GM12878 (cell line): ENCODE measurements at regions not wholly inside any gene's neighbourhood (a gene's known extent, or its start where the extent isn't known, plus 50 kb on each side); places are given as distances from the start of the nearest gene placed in this dataset.

ENCODE experiments used
- NR2C2 ChIP-seq: IDR thresholded peaks from 2 replicates; pipeline ENCODE4 v1.6.1; 2011; ENCODE audit warnings: borderline replicate concordance, low read depth; ENCODE audit not compliant: control insufficient read depth, insufficient read length
- POLR2A ChIP-seq: IDR thresholded peaks from 2 replicates; pipeline ENCODE4 v1.6.1; 2011; ENCODE audit warnings: low read depth, mild to moderate bottlenecking, low read length
- ZNF384 ChIP-seq: IDR thresholded peaks from 2 replicates; pipeline ENCODE4 v1.6.1; 2012; ENCODE audit warnings: low read depth, mild to moderate bottlenecking, low read length, improper control_type of control experiment, borderline replicate concordance
- TF ChIP-seq, protein P1 (sequence below): IDR thresholded peaks from 2 replicates; pipeline ENCODE4 v1.6.1; 2011; ENCODE audit warnings: low read depth, mild to moderate bottlenecking, low read length, moderate library complexity, borderline replicate concordance; ENCODE audit errors: extremely low read depth
- TF ChIP-seq, protein P2 (sequence below), 3 experiments: IDR thresholded peaks in 2 of 3; conservative IDR thresholded peaks in 1 of 3; 2 replicates each; pipeline ENCODE4 v1.5.1; 2011; ENCODE audit warnings: low read depth in 3 of 3, low read length in 3 of 3, mild to moderate bottlenecking in 3 of 3, control low read depth in 2 of 3, moderate library complexity in 2 of 3, inconsistent platforms in 1 of 3, mixed read lengths in 1 of 3; ENCODE audit not compliant: control insufficient read depth in 2 of 3, insufficient read depth in 1 of 3; ENCODE audit errors: extremely low read depth in 1 of 3
- TF ChIP-seq, protein P3 (sequence below): IDR thresholded peaks from 2 replicates; pipeline ENCODE4 v1.6.1; 2012; ENCODE audit warnings: low read depth, low read length, improper control_type of control experiment
- TF ChIP-seq, protein P4 (sequence below): fragments of 450-650 bp; IDR thresholded peaks from 2 replicates; pipeline ENCODE4 v1.6.1; 2017; ENCODE audit warnings: mild to moderate bottlenecking, moderate library complexity
- TF ChIP-seq, protein P5 (sequence below): fragments of 450-650 bp; IDR thresholded peaks from 2 replicates; pipeline ENCODE4 v1.6.1; 2018; ENCODE audit warnings: borderline replicate concordance, mild to moderate bottlenecking; ENCODE audit not compliant: partially characterized antibody

DNA sequence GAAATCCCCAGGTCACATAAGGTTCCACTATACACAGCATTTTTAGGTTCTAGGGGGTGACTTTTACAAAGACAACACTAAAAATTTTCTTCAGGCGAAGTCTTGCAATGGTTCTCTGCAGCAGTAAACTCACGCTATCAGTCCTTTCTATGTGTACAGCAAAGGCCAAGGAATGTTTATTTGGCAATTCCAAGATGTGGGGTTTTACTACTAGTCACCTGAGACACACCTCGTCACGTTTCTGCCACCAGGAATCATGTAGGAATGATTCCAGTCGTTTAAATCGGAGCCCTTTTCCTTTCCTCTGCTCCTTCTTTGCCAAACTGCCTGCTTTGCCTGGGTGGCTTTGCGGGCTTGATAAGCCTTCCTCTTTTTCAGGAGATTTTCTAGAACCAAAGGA is 75.9 kb upstream of the ENPEP start:
- TF ChIP-seq, protein P1, sequence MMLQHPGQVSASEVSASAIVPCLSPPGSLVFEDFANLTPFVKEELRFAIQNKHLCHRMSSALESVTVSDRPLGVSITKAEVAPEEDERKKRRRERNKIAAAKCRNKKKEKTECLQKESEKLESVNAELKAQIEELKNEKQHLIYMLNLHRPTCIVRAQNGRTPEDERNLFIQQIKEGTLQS = no peak
- TF ChIP-seq, protein P2, sequence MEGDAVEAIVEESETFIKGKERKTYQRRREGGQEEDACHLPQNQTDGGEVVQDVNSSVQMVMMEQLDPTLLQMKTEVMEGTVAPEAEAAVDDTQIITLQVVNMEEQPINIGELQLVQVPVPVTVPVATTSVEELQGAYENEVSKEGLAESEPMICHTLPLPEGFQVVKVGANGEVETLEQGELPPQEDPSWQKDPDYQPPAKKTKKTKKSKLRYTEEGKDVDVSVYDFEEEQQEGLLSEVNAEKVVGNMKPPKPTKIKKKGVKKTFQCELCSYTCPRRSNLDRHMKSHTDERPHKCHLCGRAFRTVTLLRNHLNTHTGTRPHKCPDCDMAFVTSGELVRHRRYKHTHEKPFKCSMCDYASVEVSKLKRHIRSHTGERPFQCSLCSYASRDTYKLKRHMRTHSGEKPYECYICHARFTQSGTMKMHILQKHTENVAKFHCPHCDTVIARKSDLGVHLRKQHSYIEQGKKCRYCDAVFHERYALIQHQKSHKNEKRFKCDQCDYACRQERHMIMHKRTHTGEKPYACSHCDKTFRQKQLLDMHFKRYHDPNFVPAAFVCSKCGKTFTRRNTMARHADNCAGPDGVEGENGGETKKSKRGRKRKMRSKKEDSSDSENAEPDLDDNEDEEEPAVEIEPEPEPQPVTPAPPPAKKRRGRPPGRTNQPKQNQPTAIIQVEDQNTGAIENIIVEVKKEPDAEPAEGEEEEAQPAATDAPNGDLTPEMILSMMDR (IDR thresholded peaks at IDR 0.05 in 2 of 3, conservative IDR thresholded peaks at IDR 0.05 in 1 of 3; ENCODE audit: control insufficient read depth in 2 of 3, extremely low read depth in 1 of 3, insufficient read depth in 1 of 3, low read depth in 3 of 3, low read length in 3 of 3) = no peak
- TF ChIP-seq NR2C2 (no peak), POLR2A (no peak), ZNF384 (no peak)
- TF ChIP-seq, protein P3, sequence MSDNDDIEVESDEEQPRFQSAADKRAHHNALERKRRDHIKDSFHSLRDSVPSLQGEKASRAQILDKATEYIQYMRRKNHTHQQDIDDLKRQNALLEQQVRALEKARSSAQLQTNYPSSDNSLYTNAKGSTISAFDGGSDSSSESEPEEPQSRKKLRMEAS = no peak
- TF ChIP-seq, protein P4, sequence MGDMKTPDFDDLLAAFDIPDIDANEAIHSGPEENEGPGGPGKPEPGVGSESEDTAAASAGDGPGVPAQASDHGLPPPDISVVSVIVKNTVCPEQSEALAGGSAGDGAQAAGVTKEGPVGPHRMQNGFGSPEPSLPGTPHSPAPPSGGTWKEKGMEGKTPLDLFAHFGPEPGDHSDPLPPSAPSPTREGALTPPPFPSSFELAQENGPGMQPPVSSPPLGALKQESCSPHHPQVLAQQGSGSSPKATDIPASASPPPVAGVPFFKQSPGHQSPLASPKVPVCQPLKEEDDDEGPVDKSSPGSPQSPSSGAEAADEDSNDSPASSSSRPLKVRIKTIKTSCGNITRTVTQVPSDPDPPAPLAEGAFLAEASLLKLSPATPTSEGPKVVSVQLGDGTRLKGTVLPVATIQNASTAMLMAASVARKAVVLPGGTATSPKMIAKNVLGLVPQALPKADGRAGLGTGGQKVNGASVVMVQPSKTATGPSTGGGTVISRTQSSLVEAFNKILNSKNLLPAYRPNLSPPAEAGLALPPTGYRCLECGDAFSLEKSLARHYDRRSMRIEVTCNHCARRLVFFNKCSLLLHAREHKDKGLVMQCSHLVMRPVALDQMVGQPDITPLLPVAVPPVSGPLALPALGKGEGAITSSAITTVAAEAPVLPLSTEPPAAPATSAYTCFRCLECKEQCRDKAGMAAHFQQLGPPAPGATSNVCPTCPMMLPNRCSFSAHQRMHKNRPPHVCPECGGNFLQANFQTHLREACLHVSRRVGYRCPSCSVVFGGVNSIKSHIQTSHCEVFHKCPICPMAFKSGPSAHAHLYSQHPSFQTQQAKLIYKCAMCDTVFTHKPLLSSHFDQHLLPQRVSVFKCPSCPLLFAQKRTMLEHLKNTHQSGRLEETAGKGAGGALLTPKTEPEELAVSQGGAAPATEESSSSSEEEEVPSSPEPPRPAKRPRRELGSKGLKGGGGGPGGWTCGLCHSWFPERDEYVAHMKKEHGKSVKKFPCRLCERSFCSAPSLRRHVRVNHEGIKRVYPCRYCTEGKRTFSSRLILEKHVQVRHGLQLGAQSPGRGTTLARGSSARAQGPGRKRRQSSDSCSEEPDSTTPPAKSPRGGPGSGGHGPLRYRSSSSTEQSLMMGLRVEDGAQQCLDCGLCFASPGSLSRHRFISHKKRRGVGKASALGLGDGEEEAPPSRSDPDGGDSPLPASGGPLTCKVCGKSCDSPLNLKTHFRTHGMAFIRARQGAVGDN = no peak
- TF ChIP-seq, protein P5, sequence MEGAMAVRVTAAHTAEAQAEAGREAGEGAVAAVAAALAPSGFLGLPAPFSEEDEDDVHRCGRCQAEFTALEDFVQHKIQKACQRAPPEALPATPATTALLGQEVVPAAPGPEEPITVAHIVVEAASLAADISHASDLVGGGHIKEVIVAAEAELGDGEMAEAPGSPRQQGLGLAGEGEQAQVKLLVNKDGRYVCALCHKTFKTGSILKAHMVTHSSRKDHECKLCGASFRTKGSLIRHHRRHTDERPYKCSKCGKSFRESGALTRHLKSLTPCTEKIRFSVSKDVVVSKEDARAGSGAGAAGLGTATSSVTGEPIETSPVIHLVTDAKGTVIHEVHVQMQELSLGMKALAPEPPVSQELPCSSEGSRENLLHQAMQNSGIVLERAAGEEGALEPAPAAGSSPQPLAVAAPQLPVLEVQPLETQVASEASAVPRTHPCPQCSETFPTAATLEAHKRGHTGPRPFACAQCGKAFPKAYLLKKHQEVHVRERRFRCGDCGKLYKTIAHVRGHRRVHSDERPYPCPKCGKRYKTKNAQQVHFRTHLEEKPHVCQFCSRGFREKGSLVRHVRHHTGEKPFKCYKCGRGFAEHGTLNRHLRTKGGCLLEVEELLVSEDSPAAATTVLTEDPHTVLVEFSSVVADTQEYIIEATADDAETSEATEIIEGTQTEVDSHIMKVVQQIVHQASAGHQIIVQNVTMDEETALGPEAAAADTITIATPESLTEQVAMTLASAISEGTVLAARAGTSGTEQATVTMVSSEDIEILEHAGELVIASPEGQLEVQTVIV = no peak
